ENCODE measurements at regions not wholly inside any gene's neighbourhood (a gene's known extent, or its start where the extent isn't known, plus 50 kb on each side); places are given as distances from the start of the nearest gene placed in this dataset.

- no peaks in the 10 kb centered on the region for H3K27me3 ChIP-seq (ENCODE audit: control insufficient read depth in 2 of 2, insufficient read depth in 2 of 2, low read length in 2 of 2)
- H3K36me3 ChIP-seq (ENCODE audit: control insufficient read depth in 2 of 2, extremely low read depth in 1 of 2, insufficient read depth in 2 of 2, low read length in 2 of 2), result no peaks in the 10 kb centered on the region
- no peak overlapping the region for H3K27ac ChIP-seq (ENCODE audit: insufficient read depth, low read depth, low read length)
- TF ChIP-seq JUN (IDR thresholded peaks at IDR 0.05; ENCODE audit: borderline replicate concordance, insufficient read depth, insufficient read length, low read depth) (no peak), MAX (IDR thresholded peaks at IDR 0.05; ENCODE audit: insufficient read depth, insufficient read length) (no peak), FOS (IDR thresholded peaks at IDR 0.05; ENCODE audit: borderline replicate concordance, insufficient read depth, low read length) (no peak), MYC (IDR thresholded peaks at IDR 0.05; ENCODE audit: low read depth, low read length) (no peak), POLR2AphosphoS5 (IDR thresholded peaks at IDR 0.05; ENCODE audit: insufficient read depth, low read depth, low read length) (no peak), GATA2 (IDR thresholded peaks at IDR 0.05; ENCODE audit: insufficient read depth, insufficient read length, low read depth, low read length) (no peak), EZH2 (IDR thresholded peaks at IDR 0.05; ENCODE audit: borderline replicate concordance, low read depth, low read length, severe bottlenecking) (no peak), POLR2A (IDR thresholded peaks at IDR 0.05; ENCODE audit: low read depth, low read length) (no peak)
- TF ChIP-seq, protein P1, sequence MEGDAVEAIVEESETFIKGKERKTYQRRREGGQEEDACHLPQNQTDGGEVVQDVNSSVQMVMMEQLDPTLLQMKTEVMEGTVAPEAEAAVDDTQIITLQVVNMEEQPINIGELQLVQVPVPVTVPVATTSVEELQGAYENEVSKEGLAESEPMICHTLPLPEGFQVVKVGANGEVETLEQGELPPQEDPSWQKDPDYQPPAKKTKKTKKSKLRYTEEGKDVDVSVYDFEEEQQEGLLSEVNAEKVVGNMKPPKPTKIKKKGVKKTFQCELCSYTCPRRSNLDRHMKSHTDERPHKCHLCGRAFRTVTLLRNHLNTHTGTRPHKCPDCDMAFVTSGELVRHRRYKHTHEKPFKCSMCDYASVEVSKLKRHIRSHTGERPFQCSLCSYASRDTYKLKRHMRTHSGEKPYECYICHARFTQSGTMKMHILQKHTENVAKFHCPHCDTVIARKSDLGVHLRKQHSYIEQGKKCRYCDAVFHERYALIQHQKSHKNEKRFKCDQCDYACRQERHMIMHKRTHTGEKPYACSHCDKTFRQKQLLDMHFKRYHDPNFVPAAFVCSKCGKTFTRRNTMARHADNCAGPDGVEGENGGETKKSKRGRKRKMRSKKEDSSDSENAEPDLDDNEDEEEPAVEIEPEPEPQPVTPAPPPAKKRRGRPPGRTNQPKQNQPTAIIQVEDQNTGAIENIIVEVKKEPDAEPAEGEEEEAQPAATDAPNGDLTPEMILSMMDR (IDR thresholded peaks at IDR 0.05; ENCODE audit: extremely low read depth in 1 of 2, insufficient read depth in 1 of 2, low read depth in 1 of 2, low read length in 2 of 2), result no peak
- H3K79me2 ChIP-seq (ENCODE audit: control insufficient read depth, insufficient read depth, low read length), result no peaks in the 10 kb centered on the region
- no peak overlapping the region for H3K4me3 ChIP-seq (replicated peaks in 1 of 3; ENCODE audit: insufficient read depth in 1 of 3, low read depth in 1 of 3, low read length in 3 of 3)
- no peaks in the 10 kb centered on the region for H3K9me1 ChIP-seq (replicated peaks; ENCODE audit: control insufficient read depth, extremely low read depth, insufficient read depth, low read length)
- H3K9ac ChIP-seq (replicated peaks; ENCODE audit: extremely low read depth, insufficient read depth, low read length), result no peak overlapping the region
- FAIRE-seq, result no peak
- no peaks in the 10 kb centered on the region for H3K9me3 ChIP-seq (replicated peaks; ENCODE audit: control insufficient read depth, insufficient read depth, low read length)
- H3K4me1 ChIP-seq (ENCODE audit: control insufficient read depth, extremely low read depth, insufficient read depth, low read length), result no peaks in the 10 kb centered on the region
- no peak overlapping the region for H2AFZ ChIP-seq (ENCODE audit: low read depth, low read length)
- dilution Hi-C loops (cut with MboI; ENCODE audit: extremely low pct_ligation_motif_present, low sequenced_read_pairs), result no loop called here
- ChIA-PET POLR2A (no interaction called here), CTCF (no interaction called here)
- BruUV-seq (replicated peaks), result no TSS peak
- H4K20me1 ChIP-seq (replicated peaks; ENCODE audit: control insufficient read depth, extremely low read depth, insufficient read depth, low read length), result no peaks in the 10 kb centered on the region
- no peak overlapping the region for H3K4me2 ChIP-seq (ENCODE audit: insufficient read depth, low read length)
- DNase-seq (ENCODE audit: low read depth, low spot score), result no peak
- intact Hi-C loops (cut with micrococcal nuclease), result no loop called here
Measured at GRCh38 chr15:81922143-81922542, 123.7 kb downstream of the MEX3B start.
